Stimulated activated CD4-positive, alpha-beta T cell treated with anti-CD3 and anti-CD28 coated beads, Interleukin-2, amount 100 ng/mL, for 48 hours (primary cell): ENCODE measurements at regions not wholly inside any gene's neighbourhood (a gene's known extent, or its start where the extent isn't known, plus 50 kb on each side); places are given as distances from the start of the nearest gene placed in this dataset.

Experiments used
- DNase-seq, 2 donors: peaks; one replicate each; pipeline ENCODE4 v3.0.0-alpha.2; 2020

GRCh38 chr2:51108794-51109193 lies 76.9 kb upstream of the NRXN1 start:
- DNase-seq = no peak

GRCh38 chr2:51107841-51108240 lies 75.9 kb upstream of the NRXN1 start:
- no peak for DNase-seq

GRCh38 chr2:51105811-51106210 lies 73.9 kb upstream of the NRXN1 start:
- no peak for DNase-seq

- DNase-seq = no peak
These were observed 71.3 kb upstream of the NRXN1 start for GRCh38 chr2:51103205-51103604.

- DNase-seq = no peak
These were observed 61.1 kb upstream of the NRXN1 start for GRCh38 chr2:51093016-51093415.

GRCh38 chr2:51085420-51086068 lies 53.6 kb upstream of the NRXN1 start:
- DNase-seq = no peak

GRCh38 chr2:51084750-51085149 lies 52.8 kb upstream of the NRXN1 start:
- no peak for DNase-seq
